HepG2 (cell line): ENCODE measurements at regions not wholly inside any gene's neighbourhood (a gene's known extent, or its start where the extent isn't known, plus 50 kb on each side); places are given as distances from the start of the nearest gene placed in this dataset.

ENCODE experiments used
- ATAC-seq: fragments of 200-7000 bp; cut with Tn5 transposase; 3 replicates; pipeline ENCODE4 v1.9.1; 2020; ENCODE audit warnings: mild to moderate bottlenecking, moderate library complexity
- BruUV-seq: library from RNA; stranded (reverse); fragments of 400-500 nt; replicated peaks from 2 replicates; lab custom pipeline; 2021; lab: Mats Ljungman, UMichigan
- CTCF ChIA-PET: fragments of 300-600 bp; formaldehyde crosslinking; extraction: SDS; loops from one replicate; lab custom pipeline; 2021; ENCODE audit warnings: low total read pairs, inconsistent platforms, low intra/inter-chr PET ratio; lab: Yijun Ruan, JAX
- POLR2A ChIA-PET: fragments of 350-600 bp; sonication (Branson Sonifier 250); formaldehyde crosslinking; loops from one replicate; lab custom pipeline; 2020; ENCODE audit warnings: antibody characterized with exemption, inconsistent platforms; lab: Yijun Ruan, JAX
- DNase-seq: peaks from one replicate; pipeline ENCODE4 v3.0.0-alpha.2; 2015; ENCODE audit warnings: low spot score
- FAIRE-seq: peaks from 3 replicates; lab custom pipeline; 2011; peaks lifted over from hg19 to GRCh38; lab: Jason Lieb, UNC
- H2AFZ ChIP-seq: one replicate; pipeline ENCODE4 v1.6.1; 2011; ENCODE audit warnings: low read length, inconsistent platforms
- H3K27ac ChIP-seq: fragments of 300-600 bp; 3 replicates; pipeline ENCODE4 v1.8.0; 2011; ENCODE audit warnings: mixed run types, mild to moderate bottlenecking, mixed read lengths, low read length, inconsistent platforms; ENCODE audit not compliant: insufficient read depth; ENCODE audit errors: extremely low read length
- H3K27me3 ChIP-seq, 2 experiments: fragments of 200-600 bp in 1 of 2; 2 replicates in 1 of 2; 3 replicates in 1 of 2; pipeline versions ENCODE4 v1.6.0 to v1.8.0; 2011; ENCODE audit warnings: low read length in 2 of 2, mild to moderate bottlenecking in 2 of 2, moderate library complexity in 2 of 2, inconsistent platforms in 1 of 2; ENCODE audit not compliant: insufficient read depth in 2 of 2, control insufficient read depth in 1 of 2
- H3K36me3 ChIP-seq, 2 experiments: fragments of 200-600 bp in 1 of 2; replicated peaks in 1 of 2; 2 replicates in 1 of 2; 3 replicates in 1 of 2; pipeline versions ENCODE4 v1.5.1 to v1.8.0; 2011; ENCODE audit warnings: low read length in 2 of 2, inconsistent platforms in 1 of 2; ENCODE audit not compliant: insufficient read depth in 2 of 2, control insufficient read depth in 1 of 2
- H3K4me1 ChIP-seq: 2 replicates; pipeline ENCODE4 v1.5.1; 2012; ENCODE audit warnings: low read length, inconsistent platforms; ENCODE audit not compliant: insufficient read depth
- H3K4me2 ChIP-seq: 2 replicates; pipeline ENCODE4 v1.6.0; 2011; ENCODE audit warnings: low read depth, low read length, inconsistent platforms
- H3K4me3 ChIP-seq, 3 experiments: fragments of 200-600 bp in 1 of 3; sonication (generic), shearing (Covaris generic) in 1 of 3; replicated peaks in 1 of 3; 2 replicates each; pipeline ENCODE4 v1.5.1; 2011 to 2016; ENCODE audit warnings: low read length in 3 of 3, inconsistent platforms in 2 of 3, low read depth in 2 of 3, mild to moderate bottlenecking in 2 of 3, control low read depth in 1 of 3, mixed read lengths in 1 of 3; ENCODE audit not compliant: insufficient read depth in 1 of 3
- H3K79me2 ChIP-seq: one replicate; pipeline ENCODE4 v1.6.1; 2011; ENCODE audit warnings: low read length, inconsistent platforms; ENCODE audit not compliant: insufficient read depth
- H3K9ac ChIP-seq: 2 replicates; pipeline ENCODE4 v1.6.0; 2011; ENCODE audit warnings: mild to moderate bottlenecking, low read depth, low read length, inconsistent platforms; ENCODE audit not compliant: insufficient read depth
- H3K9me3 ChIP-seq: 2 replicates; pipeline ENCODE4 v1.5.1; 2012; ENCODE audit warnings: mild to moderate bottlenecking, low read length
- H4K20me1 ChIP-seq: 2 replicates; pipeline ENCODE4 v1.6.0; 2011; ENCODE audit warnings: inconsistent platforms, mild to moderate bottlenecking, low read length, moderate library complexity; ENCODE audit not compliant: insufficient read depth
- AKAP8 ChIP-seq: sonication (generic); formaldehyde crosslinking; IDR thresholded peaks from 2 replicates; pipeline ENCODE4 v1.5.1; 2020; ENCODE audit warnings: mild to moderate bottlenecking, missing genetic modification reagents
- DBP ChIP-seq: sonication (generic); formaldehyde crosslinking; IDR thresholded peaks from 2 replicates; pipeline ENCODE4 v1.4.0; 2020; ENCODE audit warnings: missing genetic modification reagents; ENCODE audit errors: not compliant biosample characterization
- MYC ChIP-seq: sonication (generic); formaldehyde crosslinking; IDR thresholded peaks from 2 replicates; pipeline ENCODE4 v1.9.0; 2021; ENCODE audit warnings: missing genetic modification reagents, borderline replicate concordance
- RELA ChIP-seq: sonication (generic); formaldehyde crosslinking; IDR thresholded peaks from 2 replicates; pipeline ENCODE4 v1.4.0; 2020; ENCODE audit warnings: missing genetic modification reagents
- ZBTB44 ChIP-seq: sonication (generic); formaldehyde crosslinking; IDR thresholded peaks from 2 replicates; pipeline ENCODE4 v1.4.0; 2020; ENCODE audit warnings: missing genetic modification reagents
- ZFP82 ChIP-seq: sonication (generic); formaldehyde crosslinking; IDR thresholded peaks from 2 replicates; pipeline ENCODE4 v1.5.1; 2020; ENCODE audit warnings: mild to moderate bottlenecking, missing genetic modification reagents, borderline replicate concordance
- ZNF512B ChIP-seq: sonication (generic); formaldehyde crosslinking; IDR thresholded peaks from 2 replicates; pipeline ENCODE4 v1.5.1; 2020; ENCODE audit warnings: missing genetic modification reagents, mild to moderate bottlenecking, borderline replicate concordance
- ZNF569 ChIP-seq: sonication (generic); formaldehyde crosslinking; IDR thresholded peaks from 2 replicates; pipeline ENCODE4 v1.5.0; 2020; ENCODE audit warnings: mild to moderate bottlenecking, missing genetic modification reagents, moderate library complexity, borderline replicate concordance
- ZNF660 ChIP-seq: sonication (generic); formaldehyde crosslinking; IDR thresholded peaks from 2 replicates; pipeline ENCODE4 v1.5.1; 2020; ENCODE audit warnings: mild to moderate bottlenecking, low read depth, missing genetic modification reagents, borderline replicate concordance
- ZZZ3 ChIP-seq: sonication (generic); formaldehyde crosslinking; IDR thresholded peaks from 2 replicates; pipeline ENCODE4 v1.4.0; 2020; ENCODE audit warnings: missing genetic modification reagents, mild to moderate bottlenecking, borderline replicate concordance
- WGBS: methylation state at CpG from one replicate; pipeline ENCODE4 v1.1.6; 2017; ENCODE audit warnings: low lambda C conversion rate; 5-methylcytosine and 5-hydroxymethylcytosine counted together
- in situ Hi-C: cut with HindIII; loops from 2 replicates; pipeline ENCODE4 v1.10.0; 2017; ENCODE audit warnings: low pct_unique_long_range_greater_than_20kb; ENCODE audit not compliant: extremely low pct_ligation_motif_present
- intact Hi-C: fragments of 100-400 bp; cut with micrococcal nuclease; formaldehyde crosslinking; loops from one replicate; pipeline ENCODE4 v1.10.0; 2022; ENCODE audit not compliant: unreplicated experiment

GRCh38 chr9:106632621-106633020, 230.3 kb upstream of the ZNF462 start:
- H4K20me1 ChIP-seq = no peaks in the 10 kb centered on the region
- FAIRE-seq = no peak
- no peak overlapping the region for H3K27ac ChIP-seq
- H3K4me1 ChIP-seq = no peaks in the 10 kb centered on the region
- BruUV-seq = no TSS peak
- H3K4me3 ChIP-seq = no peak overlapping the region
- no peak overlapping the region for H3K4me2 ChIP-seq
- DNase-seq = no peak
- in situ Hi-C loops (no loop called here), intact Hi-C loops (no loop called here)
- ChIA-PET CTCF (no interaction called here), POLR2A (no interaction called here)
- 1% methylated on average over 3 of the region's 3 CpGs for WGBS
- H3K9ac ChIP-seq = no peak overlapping the region
- TF ChIP-seq DBP = no peak
- no peak for TF ChIP-seq ZNF569
- no peak for TF ChIP-seq AKAP8 (CRISPR knock-in tag)
- TF ChIP-seq MYC (CRISPR knock-in tag) = no peak
- TF ChIP-seq ZFP82 (CRISPR knock-in tag) = no peak
- no peak for TF ChIP-seq RELA
- no peak for TF ChIP-seq ZBTB44 (CRISPR knock-in tag)
- no peak for TF ChIP-seq ZNF660 (CRISPR knock-in tag)
- TF ChIP-seq ZNF512B (CRISPR knock-in tag) = no peak
- TF ChIP-seq ZZZ3 = no peak
- H3K9me3 ChIP-seq = no peaks in the 10 kb centered on the region
- H2AFZ ChIP-seq = no peak overlapping the region
- no peaks in the 10 kb centered on the region for H3K79me2 ChIP-seq
- H3K36me3 ChIP-seq = no peaks in the 10 kb centered on the region
- no peaks in the 10 kb centered on the region for H3K27me3 ChIP-seq
- no peak for ATAC-seq
